GM06990 (cell line): ENCODE measurements at regions not wholly inside any gene's neighbourhood (a gene's known extent, or its start where the extent isn't known, plus 50 kb on each side); places are given as distances from the start of the nearest gene placed in this dataset.
"Not testable (repeated sequence)": the region's sequence is repeated elsewhere in the genome, so short reads cannot be mapped to it uniquely, and the experiment has no call there.

Source experiments
- DNase-seq: peaks from one replicate; pipeline ENCODE4 v3.0.0-alpha.2; 2011; ENCODE audit not compliant: insufficient read length; ENCODE audit errors: extremely low read depth
- H3K27me3 ChIP-seq: replicated peaks from 2 replicates; pipeline ENCODE4 v1.6.0; 2011; ENCODE audit warnings: low read length; ENCODE audit not compliant: control insufficient read depth, insufficient read depth
- H3K36me3 ChIP-seq: 2 replicates; pipeline ENCODE4 v1.5.1; 2011; ENCODE audit warnings: low read length; ENCODE audit not compliant: control insufficient read depth, insufficient read depth
- H3K4me3 ChIP-seq: replicated peaks from 2 replicates; pipeline ENCODE4 v1.5.1; 2011; ENCODE audit warnings: low read depth, mild to moderate bottlenecking, control low read depth, low read length
- TF ChIP-seq, protein P1 (sequence below): IDR thresholded peaks from 2 replicates; pipeline ENCODE4 v1.5.1; 2011; ENCODE audit warnings: low read length, control low read depth, mild to moderate bottlenecking, inconsistent platforms; ENCODE audit not compliant: insufficient read depth, poor library complexity, severe bottlenecking

DNA sequence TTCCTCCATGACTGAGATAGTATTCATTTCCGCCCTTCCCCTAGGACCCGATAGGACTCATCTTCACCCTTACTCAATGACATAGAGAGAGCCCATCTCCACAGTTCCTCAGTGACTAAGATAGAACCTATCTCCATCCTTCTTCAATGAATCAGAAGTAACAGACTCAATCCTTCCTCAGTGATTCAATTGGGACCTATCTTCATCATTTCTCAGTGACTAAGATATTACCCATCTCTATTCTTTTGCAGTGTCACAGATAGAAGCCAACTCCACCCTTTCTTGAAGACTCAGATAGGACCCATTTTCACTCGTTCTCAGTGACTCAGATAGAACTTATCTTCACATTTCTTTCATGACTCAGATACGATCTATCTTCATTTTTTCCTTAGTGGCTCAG, 164.6 kb downstream of the FBXO4 start:
- H3K27me3 ChIP-seq, result no peaks in the 10 kb centered on the region
- H3K36me3 ChIP-seq, result no peaks in the 10 kb centered on the region
- no peak overlapping the region for H3K4me3 ChIP-seq
- TF ChIP-seq, protein P1, sequence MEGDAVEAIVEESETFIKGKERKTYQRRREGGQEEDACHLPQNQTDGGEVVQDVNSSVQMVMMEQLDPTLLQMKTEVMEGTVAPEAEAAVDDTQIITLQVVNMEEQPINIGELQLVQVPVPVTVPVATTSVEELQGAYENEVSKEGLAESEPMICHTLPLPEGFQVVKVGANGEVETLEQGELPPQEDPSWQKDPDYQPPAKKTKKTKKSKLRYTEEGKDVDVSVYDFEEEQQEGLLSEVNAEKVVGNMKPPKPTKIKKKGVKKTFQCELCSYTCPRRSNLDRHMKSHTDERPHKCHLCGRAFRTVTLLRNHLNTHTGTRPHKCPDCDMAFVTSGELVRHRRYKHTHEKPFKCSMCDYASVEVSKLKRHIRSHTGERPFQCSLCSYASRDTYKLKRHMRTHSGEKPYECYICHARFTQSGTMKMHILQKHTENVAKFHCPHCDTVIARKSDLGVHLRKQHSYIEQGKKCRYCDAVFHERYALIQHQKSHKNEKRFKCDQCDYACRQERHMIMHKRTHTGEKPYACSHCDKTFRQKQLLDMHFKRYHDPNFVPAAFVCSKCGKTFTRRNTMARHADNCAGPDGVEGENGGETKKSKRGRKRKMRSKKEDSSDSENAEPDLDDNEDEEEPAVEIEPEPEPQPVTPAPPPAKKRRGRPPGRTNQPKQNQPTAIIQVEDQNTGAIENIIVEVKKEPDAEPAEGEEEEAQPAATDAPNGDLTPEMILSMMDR, result no peak
- no peak for DNase-seq

DNA sequence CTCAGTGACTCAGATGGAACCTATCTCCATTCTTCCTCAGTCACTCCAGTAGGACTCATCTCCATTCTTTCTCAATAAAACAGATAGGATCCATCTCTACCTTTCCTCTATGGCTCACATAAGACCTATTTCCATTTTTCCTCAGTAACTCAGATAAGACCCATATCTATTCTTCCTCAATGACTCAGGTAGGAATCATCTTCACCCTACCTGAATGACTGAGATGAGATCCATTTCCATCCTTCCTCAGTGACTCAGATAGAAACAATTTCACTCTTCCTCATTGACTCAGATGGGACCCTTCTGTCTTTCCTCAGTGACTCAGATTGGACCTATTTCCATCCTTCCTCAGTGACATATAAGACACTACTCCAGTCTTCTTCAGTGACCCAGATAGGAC, 165.1 kb downstream of the FBXO4 start:
- Histone ChIP-seq H3K36me3 (no peaks in the 10 kb centered on the region), H3K4me3 (no peak overlapping the region), H3K27me3 (no peaks in the 10 kb centered on the region)
- DNase-seq, result no peak
- TF ChIP-seq, protein P1, result no peak

DNA sequence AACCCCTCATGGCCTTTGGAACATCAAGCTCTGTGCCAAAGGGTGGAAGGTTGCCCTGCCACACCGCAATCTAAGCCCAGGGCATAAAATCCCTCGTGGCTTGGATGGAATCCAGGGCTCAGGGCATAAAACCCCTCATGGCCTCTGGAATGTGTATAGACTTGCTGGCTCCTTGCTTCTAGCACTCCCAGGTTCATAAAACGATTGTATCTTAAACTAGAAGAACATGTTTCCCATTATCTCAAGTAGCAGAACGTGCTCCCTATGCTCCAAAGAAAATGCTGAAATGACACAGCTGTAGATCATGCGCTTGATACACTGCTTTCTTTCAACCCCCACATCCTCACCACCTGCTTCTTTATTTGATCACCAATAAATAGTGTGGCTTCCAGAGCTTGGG, 174.8 kb downstream of the FBXO4 start:
- not testable (repeated sequence) for H3K27me3 ChIP-seq, H3K36me3 ChIP-seq, H3K4me3 ChIP-seq, DNase-seq

DNA sequence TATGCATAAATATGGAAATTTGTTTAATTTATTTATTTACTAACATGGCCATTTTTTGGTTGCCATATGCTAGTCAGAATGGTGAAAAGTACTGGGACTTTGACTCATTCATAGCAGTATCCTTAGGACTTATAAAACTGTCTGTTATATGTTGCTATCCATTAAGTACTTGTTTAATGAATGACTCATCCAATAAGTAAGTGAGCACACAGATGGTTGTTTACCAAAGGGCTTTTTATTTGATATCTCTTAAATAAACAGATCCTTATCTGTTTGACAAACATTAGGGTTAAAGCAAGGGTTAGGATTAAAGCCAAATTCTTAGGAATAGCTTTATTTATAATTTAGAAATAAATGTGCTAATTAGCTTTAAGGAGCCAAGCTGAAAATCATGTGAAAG, 183.4 kb downstream of the FBXO4 start:
- H3K4me3 ChIP-seq, result no peak overlapping the region
- H3K36me3 ChIP-seq, result no peaks in the 10 kb centered on the region
- H3K27me3 ChIP-seq, result no peaks in the 10 kb centered on the region
- TF ChIP-seq, protein P1, result no peak
- no peak for DNase-seq

DNA sequence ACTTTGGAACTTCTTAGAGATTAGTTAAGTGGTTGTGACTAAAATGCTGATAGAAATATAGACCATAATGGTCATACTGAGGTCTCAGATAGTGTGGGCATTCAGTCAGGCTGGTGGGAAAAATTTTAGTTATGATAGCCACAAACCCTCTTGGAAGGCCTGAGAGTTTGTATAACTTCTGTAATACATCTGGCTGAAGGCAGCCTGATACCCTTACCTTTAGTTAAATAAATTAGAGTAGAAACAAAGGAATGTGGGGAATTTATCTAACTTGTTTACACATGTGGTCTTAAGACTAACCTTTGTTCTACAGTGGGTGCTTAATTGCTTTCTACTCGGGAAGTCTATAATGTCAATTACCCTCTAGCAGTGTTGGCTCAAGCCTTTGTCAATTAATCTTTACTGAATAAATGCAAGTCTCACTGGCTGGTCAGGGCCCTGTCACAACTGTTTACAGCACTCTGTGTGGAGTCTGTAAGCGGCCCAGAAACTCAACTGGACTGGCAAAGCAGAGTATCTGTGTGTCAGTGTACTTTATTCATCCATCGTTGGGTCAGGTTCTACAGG, 184.0 kb downstream of the FBXO4 start:
- no peak for DNase-seq
- no peaks in the 10 kb centered on the region for H3K27me3 ChIP-seq
- TF ChIP-seq, protein P1, result no peak
- H3K36me3 ChIP-seq, result no peaks in the 10 kb centered on the region
- no peak overlapping the region for H3K4me3 ChIP-seq

DNA sequence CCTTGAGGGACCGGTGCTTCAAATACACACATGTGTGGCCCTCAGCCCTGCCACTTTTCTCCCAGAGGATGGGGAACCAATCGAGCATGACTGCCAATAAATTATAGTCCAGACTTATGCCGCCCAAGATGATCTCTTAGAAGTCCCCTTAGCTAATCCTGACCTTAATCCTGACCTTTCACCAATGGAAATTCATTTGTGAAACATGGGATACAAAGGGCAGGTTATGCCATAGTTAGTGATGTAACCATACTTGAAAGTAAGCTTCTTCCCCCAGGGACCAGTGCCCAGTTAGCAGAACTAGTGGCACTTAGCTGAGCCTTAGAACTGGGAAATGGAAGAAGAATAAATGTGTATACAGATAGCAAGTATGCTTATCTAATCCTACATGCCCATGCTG, 190.6 kb downstream of the FBXO4 start:
- not testable (repeated sequence) for H3K27me3 ChIP-seq, H3K4me3 ChIP-seq, H3K36me3 ChIP-seq, DNase-seq

DNA sequence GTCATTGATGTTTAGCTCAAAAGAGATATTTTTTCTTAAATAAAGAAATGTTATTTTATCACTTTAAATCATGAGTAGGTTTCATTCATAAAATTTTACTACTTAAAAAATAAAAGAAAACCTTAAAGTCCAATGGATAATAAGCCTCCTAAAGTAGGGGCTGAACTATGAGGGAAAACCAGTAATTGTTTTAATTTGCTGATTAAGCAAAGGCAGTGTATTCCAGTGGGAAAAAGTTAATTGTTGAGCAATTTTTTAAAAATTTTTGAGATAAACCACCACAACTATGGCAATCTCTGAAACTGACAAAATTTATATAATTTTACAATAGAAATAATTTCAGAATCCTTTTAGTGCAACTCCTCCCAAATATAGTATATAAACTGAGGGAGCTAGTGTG, 195.0 kb downstream of the FBXO4 start:
- TF ChIP-seq, protein P1, result no peak
- no peaks in the 10 kb centered on the region for H3K27me3 ChIP-seq
- H3K36me3 ChIP-seq, result no peaks in the 10 kb centered on the region
- no peak overlapping the region for H3K4me3 ChIP-seq
- DNase-seq, result no peak
